ENCODE measurements at regions not wholly inside any gene's neighbourhood (a gene's known extent, or its start where the extent isn't known, plus 50 kb on each side); places are given as distances from the start of the nearest gene placed in this dataset.

DNA sequence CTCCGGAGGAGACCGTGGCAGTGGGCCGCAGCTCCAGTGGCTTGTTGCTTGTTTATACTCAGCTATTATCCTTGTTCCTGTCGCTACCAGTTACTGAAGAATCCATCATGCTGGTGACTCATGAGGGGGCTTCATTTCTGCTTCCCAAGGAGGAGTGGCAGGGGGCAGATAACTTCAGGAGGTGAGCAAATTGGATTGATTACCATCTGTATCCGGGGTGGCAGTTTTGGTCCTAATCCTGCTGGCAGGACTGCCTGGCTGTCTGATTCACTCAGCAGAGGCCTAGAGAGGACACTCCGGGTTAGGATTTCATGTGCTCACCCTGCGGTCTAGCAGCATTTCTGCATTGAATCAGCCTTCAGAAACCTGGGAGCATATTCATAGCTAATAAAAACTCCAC, 230.0 kb downstream of the ACTR3 start:
- Mint-ChIP-seq H3K9me3 (no peaks in the 10 kb centered on the region), H3K4me1 (no peaks in the 10 kb centered on the region), H3K27ac (no peak overlapping the region), H3K27me3 (ENCODE audit: low read depth in 2 of 2) (peaks cover 0 to 6% of the 10 kb centered on the region in 2 donors), H3K36me3 (no peaks in the 10 kb centered on the region), H3K4me3 (no peak overlapping the region)
- no peaks in the 10 kb centered on the region for H3K27me3 ChIP-seq (ENCODE audit: control insufficient read depth, insufficient read depth, low read length)
- no peak overlapping the region for H3K4me3 ChIP-seq (ENCODE audit: low read length)
- H3K9me3 ChIP-seq (ENCODE audit: control insufficient read depth, insufficient read depth, low read length), result no peaks in the 10 kb centered on the region
- no peak overlapping the region for H3K27ac ChIP-seq (ENCODE audit: low read length)
- TF ChIP-seq, protein P1, sequence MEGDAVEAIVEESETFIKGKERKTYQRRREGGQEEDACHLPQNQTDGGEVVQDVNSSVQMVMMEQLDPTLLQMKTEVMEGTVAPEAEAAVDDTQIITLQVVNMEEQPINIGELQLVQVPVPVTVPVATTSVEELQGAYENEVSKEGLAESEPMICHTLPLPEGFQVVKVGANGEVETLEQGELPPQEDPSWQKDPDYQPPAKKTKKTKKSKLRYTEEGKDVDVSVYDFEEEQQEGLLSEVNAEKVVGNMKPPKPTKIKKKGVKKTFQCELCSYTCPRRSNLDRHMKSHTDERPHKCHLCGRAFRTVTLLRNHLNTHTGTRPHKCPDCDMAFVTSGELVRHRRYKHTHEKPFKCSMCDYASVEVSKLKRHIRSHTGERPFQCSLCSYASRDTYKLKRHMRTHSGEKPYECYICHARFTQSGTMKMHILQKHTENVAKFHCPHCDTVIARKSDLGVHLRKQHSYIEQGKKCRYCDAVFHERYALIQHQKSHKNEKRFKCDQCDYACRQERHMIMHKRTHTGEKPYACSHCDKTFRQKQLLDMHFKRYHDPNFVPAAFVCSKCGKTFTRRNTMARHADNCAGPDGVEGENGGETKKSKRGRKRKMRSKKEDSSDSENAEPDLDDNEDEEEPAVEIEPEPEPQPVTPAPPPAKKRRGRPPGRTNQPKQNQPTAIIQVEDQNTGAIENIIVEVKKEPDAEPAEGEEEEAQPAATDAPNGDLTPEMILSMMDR (IDR thresholded peaks at IDR 0.05), result no peak
- intact Hi-C loops (cut with micrococcal nuclease), result no loop called here
- no peaks in the 10 kb centered on the region for H3K4me1 ChIP-seq (ENCODE audit: control insufficient read depth, insufficient read depth, low read length)
- no peak for DNase-seq
- H3K36me3 ChIP-seq (ENCODE audit: control insufficient read depth, insufficient read depth, low read length), result no peaks in the 10 kb centered on the region
- no peak for ATAC-seq
- whole genome bisulfite sequencing (ENCODE audit: insufficient coverage), result 85% methylated on average over 7 of the region's 7 CpGs

DNA sequence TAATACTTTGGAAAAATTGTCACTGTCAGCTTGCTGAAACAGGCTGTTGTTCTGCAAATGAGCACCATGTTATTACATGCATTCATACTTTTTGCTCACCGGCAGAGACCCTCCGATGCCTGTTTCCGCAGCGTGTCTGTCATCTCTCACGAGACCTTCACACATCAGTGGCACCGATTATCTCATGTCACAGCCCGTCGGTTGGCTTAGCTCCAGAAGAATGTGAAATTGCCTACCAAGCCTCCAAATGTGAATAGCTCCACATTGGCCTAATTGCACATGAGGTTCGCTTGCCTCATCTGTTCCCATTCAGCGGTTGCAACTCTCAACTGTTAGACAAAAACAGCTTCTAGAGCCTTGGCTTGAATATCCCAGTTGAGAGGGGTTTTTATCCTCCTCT, 233.0 kb downstream of the ACTR3 start:
- DNase-seq (no peak), ATAC-seq (no peak)
- Histone ChIP-seq H3K27me3 (ENCODE audit: control insufficient read depth, insufficient read depth, low read length) (no peaks in the 10 kb centered on the region), H3K27ac (ENCODE audit: low read length) (no peak overlapping the region), H3K4me1 (ENCODE audit: control insufficient read depth, insufficient read depth, low read length) (no peaks in the 10 kb centered on the region), H3K9me3 (ENCODE audit: control insufficient read depth, insufficient read depth, low read length) (no peaks in the 10 kb centered on the region), H3K36me3 (ENCODE audit: control insufficient read depth, insufficient read depth, low read length) (no peaks in the 10 kb centered on the region), H3K4me3 (ENCODE audit: low read length) (no peak overlapping the region)
- Mint-ChIP-seq H3K4me1 (no peaks in the 10 kb centered on the region), H3K36me3 (no peaks in the 10 kb centered on the region), H3K9me3 (no peaks in the 10 kb centered on the region), H3K4me3 (no peak overlapping the region), H3K27me3 (ENCODE audit: low read depth in 2 of 2) (peaks cover 0 to 3% of the 10 kb centered on the region in 2 donors), H3K27ac (no peak overlapping the region)
- WGBS (ENCODE audit: insufficient coverage), result 92% methylated on average over 10 of the region's 10 CpGs
- TF ChIP-seq, protein P1 (IDR thresholded peaks at IDR 0.05), result no peak
- intact Hi-C loops (cut with micrococcal nuclease), result no loop called here

DNA sequence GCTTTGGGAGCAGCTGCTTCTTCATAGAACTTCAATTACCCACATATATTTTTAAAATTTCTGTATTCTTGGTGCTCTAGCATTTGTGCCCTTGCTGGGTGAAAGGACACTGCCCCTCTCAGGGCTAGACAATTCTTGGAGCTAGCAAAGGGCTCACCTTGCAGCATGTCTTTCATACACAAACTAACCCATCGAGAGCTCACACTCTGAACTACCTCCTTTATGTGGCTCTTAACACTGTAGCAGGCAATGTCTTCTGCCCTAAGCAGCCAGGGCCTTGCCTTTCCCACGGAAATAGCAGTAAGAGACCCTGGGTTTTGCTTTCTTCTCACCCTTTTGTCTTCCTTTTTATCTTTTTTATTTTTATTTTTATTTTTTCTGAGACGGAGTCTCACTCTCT, 234.0 kb downstream of the ACTR3 start:
- Mint-ChIP-seq H3K4me3 (no peak overlapping the region), H3K27me3 (ENCODE audit: low read depth in 2 of 2) (peaks cover 0 to 8% of the 10 kb centered on the region in 2 donors), H3K4me1 (no peaks in the 10 kb centered on the region), H3K36me3 (no peaks in the 10 kb centered on the region), H3K27ac (no peak overlapping the region), H3K9me3 (no peaks in the 10 kb centered on the region)
- ATAC-seq (no peak), DNase-seq (no peak)
- H3K27me3 ChIP-seq (ENCODE audit: control insufficient read depth, insufficient read depth, low read length), result no peaks in the 10 kb centered on the region
- 78% methylated on average over 3 of the region's 3 CpGs for WGBS (ENCODE audit: insufficient coverage)
- TF ChIP-seq, protein P1 (IDR thresholded peaks at IDR 0.05), result no peak
- no peaks in the 10 kb centered on the region for H3K36me3 ChIP-seq (ENCODE audit: control insufficient read depth, insufficient read depth, low read length)
- intact Hi-C loops (cut with micrococcal nuclease), result no loop called here
- H3K27ac ChIP-seq (ENCODE audit: low read length), result no peak overlapping the region
- H3K4me3 ChIP-seq (ENCODE audit: low read length), result no peak overlapping the region
- no peaks in the 10 kb centered on the region for H3K4me1 ChIP-seq (ENCODE audit: control insufficient read depth, insufficient read depth, low read length)
- no peaks in the 10 kb centered on the region for H3K9me3 ChIP-seq (ENCODE audit: control insufficient read depth, insufficient read depth, low read length)

DNA sequence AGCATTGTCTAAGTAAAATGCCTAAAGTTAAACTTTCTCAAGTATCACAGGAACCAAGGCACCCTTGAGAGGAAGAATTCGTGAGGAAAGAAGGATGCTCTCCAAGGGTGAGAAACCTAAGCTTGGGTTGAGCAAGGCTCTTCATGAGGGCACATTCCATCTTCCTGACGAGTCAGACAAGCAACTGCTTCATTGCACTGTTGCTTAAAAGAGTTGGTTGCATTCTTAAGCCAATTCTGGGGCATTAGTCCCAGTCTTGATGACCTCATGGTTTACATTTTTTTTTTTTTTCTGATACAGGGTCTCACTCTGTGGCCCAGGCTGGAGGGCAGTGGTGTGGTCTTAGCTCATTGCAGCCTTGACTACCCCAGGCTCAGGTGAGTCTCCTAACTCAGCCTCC, 237.5 kb downstream of the ACTR3 start:
- Mint-ChIP-seq H3K36me3 (no peaks in the 10 kb centered on the region), H3K9me3 (no peaks in the 10 kb centered on the region), H3K4me3 (no peak overlapping the region), H3K27ac (no peak overlapping the region), H3K27me3 (ENCODE audit: low read depth in 2 of 2) (peaks cover 13 to 16% of the 10 kb centered on the region in 2 donors), H3K4me1 (no peaks in the 10 kb centered on the region)
- no peak for DNase-seq
- no peak overlapping the region for H3K27ac ChIP-seq (ENCODE audit: low read length)
- intact Hi-C loops (cut with micrococcal nuclease), result no loop called here
- H3K27me3 ChIP-seq (ENCODE audit: control insufficient read depth, insufficient read depth, low read length), result no peaks in the 10 kb centered on the region
- no peak overlapping the region for H3K4me3 ChIP-seq (ENCODE audit: low read length)
- no peaks in the 10 kb centered on the region for H3K9me3 ChIP-seq (ENCODE audit: control insufficient read depth, insufficient read depth, low read length)
- no peaks in the 10 kb centered on the region for H3K36me3 ChIP-seq (ENCODE audit: control insufficient read depth, insufficient read depth, low read length)
- H3K4me1 ChIP-seq (ENCODE audit: control insufficient read depth, insufficient read depth, low read length), result no peaks in the 10 kb centered on the region
- TF ChIP-seq, protein P1 (IDR thresholded peaks at IDR 0.05), result no peak
- 68% methylated on average over 2 of the region's 2 CpGs for WGBS (ENCODE audit: insufficient coverage)
- ATAC-seq, result no peak

Data from natural killer cell (primary cell).